GM19239 (cell line): ENCODE measurements at regions not wholly inside any gene's neighbourhood (a gene's known extent, or its start where the extent isn't known, plus 50 kb on each side); places are given as distances from the start of the nearest gene placed in this dataset.
A peak's percentile ranks its signal among the peaks of the same experiment; 100 is the strongest.
"Not testable (repeated sequence)": the region's sequence is repeated elsewhere in the genome, so short reads cannot be mapped to it uniquely, and the experiment has no call there.

ENCODE experiments used
- DNase-seq: peaks from one replicate; pipeline ENCODE4 v3.0.0; 2011; ENCODE audit warnings: low spot score; ENCODE audit not compliant: insufficient read length
- FAIRE-seq: peaks from 2 replicates; lab custom pipeline; 2011; peaks lifted over from hg19 to GRCh38; lab: Jason Lieb, UNC

GRCh38 chr10:123269017-123269552, 114.9 kb downstream of the BUB3 start:
- DNase-seq (no peak), FAIRE-seq (no peak)

GRCh38 chr10:123269675-123270074, 115.5 kb downstream of the BUB3 start:
- DNase-seq (no peak), FAIRE-seq (no peak)

GRCh38 chr10:123270221-123270620, 116.0 kb downstream of the BUB3 start:
- FAIRE-seq, result no peak
- DNase-seq, result no peak

GRCh38 chr10:123270806-123271205, 116.6 kb downstream of the BUB3 start:
- FAIRE-seq, result no peak

DNA sequence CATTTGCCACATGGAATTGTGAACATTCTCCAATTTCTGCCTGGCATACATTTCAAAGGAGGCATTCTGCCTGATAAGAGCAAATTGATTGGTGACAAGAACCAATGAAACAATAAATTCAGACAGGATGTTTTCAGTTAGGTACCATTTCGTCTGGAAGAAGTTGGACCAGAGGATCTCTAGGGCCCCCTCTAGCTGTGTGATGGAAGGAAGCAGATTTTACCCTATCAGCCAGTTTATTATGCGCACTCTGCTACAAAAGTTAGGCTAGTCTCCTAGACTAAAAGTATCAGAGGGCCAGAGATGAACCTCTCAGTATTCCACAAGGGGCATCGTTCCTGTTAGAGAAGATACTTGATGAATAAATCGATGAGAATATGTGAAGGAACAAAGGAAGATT, 118.0 kb downstream of the BUB3 start:
- DNase-seq (no peak), FAIRE-seq (no peak)

More at GRCh38 chr10:123270806-123271205, 116.6 kb downstream of the BUB3 start:
- no peak for DNase-seq

DNA sequence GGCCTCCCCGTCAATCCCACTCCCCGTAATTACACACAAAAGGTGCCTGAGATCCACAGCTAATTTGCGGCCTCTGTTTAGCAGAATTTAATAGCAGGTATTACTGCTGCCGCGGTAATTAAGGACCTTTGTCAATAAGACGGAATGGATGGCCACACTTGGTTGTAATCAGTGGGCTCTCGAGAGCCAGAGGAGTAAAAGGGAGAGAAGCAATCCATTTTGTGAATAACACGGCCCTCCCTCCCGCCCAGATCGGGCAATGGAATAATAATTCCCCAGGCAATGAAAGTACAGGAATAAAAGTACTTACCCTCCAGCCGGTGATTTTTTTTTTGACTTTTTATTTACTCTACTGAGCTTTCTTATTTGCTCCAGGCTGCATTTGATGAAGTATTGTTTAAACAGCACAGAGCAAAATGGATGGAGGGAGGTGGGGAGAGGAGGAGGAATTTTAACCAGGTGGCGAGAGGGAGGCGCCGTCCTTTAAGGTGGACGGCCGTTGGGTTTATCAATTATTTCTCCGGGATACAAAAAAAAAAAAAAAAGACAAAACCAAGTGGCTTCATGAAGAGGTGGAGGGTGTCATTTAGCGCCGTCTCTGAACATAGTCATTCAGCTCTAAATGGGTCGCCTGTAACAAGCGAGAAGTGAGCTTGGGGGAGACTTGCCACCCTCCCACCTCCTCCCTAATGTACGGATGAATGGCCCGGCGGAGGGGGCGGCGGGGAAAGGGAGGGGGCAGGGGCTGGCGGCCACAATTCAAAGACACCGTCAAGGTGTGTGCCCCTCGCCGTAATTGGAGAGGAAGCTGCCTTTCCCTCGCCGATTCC, 120.3 kb downstream of the BUB3 start:
- FAIRE-seq (no peak), DNase-seq (no peak)

DNA sequence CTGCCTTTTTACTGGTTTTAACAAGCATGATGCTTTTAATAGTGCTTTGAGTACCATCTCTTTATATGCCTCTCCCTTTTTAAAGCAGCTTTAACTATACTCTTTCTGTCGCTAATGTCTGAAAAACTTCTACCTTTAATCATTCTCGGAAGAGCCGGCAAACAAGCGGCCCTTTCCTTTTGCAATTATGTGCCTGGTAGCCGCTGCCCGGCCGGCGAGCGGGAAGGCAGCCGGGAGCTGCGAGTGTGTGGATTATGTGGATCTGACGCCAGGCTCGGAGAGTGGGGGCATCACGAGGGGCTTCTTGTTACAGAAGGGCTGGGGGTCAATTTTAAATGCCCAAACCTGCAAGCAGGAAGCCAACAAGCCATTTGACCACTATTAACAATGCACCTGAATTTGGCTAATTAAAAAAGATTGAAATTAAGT, 120.9 kb downstream of the BUB3 start:
- no peak for FAIRE-seq
- DNase-seq, result no peak

GRCh38 chr10:123278445-123278844, 124.2 kb downstream of the BUB3 start:
- DNase-seq (no peak), FAIRE-seq (no peak)

GRCh38 chr10:123283371-123283770, 129.2 kb downstream of the BUB3 start:
- DNase-seq, result not testable (repeated sequence)

DNA sequence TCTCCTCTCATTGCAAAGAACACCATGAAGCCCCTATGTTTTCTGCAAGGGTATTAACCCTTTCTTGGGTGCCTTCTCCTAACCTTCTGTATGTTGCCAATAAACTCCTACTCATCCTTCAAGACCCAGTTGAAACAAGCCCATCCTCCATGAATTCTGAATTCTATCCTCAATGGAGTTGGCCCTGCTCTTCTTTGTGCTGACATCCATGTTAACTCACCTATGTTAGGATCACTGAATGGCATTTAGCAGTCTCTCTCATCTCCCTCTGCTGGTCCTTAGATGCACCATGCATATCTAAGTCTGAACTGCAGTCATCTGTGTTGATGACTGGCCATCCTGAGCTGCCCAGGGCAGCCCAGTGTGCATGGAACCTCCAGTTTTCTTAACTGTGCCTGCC, 129.8 kb downstream of the BUB3 start:
- DNase-seq (no peak), FAIRE-seq (no peak)

More at GRCh38 chr10:123283371-123283770, 129.2 kb downstream of the BUB3 start:
- not testable (repeated sequence) for FAIRE-seq

DNA sequence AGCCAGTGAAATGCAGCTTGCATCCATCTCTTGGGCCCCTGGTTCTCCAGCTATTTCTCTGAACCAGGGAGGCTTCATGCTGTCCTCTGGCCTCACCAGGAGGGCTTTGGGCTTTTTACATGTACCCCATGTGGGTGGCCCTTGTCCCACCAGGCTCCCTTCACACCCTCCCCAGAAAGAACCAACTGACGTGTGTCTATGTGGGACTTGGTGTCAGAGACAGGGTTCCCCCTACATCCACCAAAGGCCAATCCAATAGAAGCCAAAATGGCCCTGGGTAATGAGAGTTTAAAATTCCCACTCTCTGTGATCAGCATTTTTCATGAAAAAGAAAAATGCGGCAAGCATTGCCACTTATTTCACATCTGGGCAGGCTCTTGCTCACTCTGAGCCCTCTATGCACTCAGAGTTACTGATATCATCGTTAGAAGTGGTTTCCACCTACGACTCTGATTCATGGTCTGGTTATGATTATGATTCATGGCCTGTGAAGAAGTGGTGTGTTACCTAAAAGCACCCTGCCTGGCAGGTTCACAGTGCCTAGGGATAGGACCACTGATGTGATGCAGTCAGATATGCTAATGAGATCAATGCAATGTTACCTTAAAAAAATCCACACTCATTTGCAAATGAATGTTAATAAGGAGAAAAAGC, 133.5 kb downstream of the BUB3 start:
- no peak for FAIRE-seq
- DNase-seq, result no peak

- DNase-seq (no peak), FAIRE-seq (no peak)
Measured at GRCh38 chr10:123289432-123289831, 135.2 kb downstream of the BUB3 start.

GRCh38 chr10:123294109-123294508, 139.9 kb downstream of the BUB3 start:
- DNase-seq, result no peak
- no peak for FAIRE-seq

DNA sequence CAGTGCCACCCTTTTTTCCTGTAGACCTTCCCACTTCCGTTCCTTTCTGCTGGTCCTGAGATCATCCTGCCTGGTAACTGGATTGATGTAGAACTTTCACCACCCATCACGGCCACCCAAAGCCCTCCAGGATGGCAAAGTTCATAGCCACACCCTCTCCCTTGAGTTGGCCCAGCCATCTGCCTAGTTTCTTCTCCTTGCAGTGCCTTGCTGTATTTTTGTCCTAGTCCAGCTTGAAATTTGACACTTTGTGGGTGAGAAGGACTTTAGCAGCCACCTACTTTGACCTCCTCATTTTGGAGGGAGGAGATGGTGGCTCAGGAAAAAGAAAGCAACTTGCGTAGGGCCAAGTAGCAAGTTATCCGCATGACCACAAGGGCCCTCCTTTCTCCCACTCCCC, 140.7 kb downstream of the BUB3 start:
- FAIRE-seq (no peak), DNase-seq (no peak)

GRCh38 chr10:123295644-123296043, 141.4 kb downstream of the BUB3 start:
- no peak for DNase-seq
- FAIRE-seq, result no peak

GRCh38 chr10:123297175-123297574, 143.0 kb downstream of the BUB3 start:
- DNase-seq (no peak), FAIRE-seq (no peak)

GRCh38 chr10:123298583-123298982, 144.4 kb downstream of the BUB3 start:
- FAIRE-seq, result no peak
- no peak for DNase-seq

DNA sequence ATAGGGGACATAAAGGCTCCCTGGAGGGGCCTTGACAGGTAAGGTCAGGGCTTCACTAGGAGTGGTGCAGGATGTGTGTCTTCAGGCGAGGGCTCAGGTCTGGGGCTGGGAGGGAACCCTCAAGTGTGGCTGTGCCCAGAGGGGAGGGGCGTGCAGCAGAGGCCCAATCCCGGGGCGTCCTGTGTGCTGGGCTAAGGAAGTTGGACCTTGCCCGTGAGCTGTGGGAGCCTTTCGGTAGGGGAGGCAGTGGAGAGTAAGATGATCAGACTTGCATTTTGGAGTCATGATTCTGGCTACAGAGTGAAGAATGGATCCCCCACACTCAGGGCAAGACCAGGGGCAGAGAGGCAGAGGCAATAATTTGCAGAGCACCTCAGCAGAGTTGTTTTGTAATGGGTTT, 145.4 kb downstream of the BUB3 start:
- no peak for FAIRE-seq
- DNase-seq, result no peak

DNA sequence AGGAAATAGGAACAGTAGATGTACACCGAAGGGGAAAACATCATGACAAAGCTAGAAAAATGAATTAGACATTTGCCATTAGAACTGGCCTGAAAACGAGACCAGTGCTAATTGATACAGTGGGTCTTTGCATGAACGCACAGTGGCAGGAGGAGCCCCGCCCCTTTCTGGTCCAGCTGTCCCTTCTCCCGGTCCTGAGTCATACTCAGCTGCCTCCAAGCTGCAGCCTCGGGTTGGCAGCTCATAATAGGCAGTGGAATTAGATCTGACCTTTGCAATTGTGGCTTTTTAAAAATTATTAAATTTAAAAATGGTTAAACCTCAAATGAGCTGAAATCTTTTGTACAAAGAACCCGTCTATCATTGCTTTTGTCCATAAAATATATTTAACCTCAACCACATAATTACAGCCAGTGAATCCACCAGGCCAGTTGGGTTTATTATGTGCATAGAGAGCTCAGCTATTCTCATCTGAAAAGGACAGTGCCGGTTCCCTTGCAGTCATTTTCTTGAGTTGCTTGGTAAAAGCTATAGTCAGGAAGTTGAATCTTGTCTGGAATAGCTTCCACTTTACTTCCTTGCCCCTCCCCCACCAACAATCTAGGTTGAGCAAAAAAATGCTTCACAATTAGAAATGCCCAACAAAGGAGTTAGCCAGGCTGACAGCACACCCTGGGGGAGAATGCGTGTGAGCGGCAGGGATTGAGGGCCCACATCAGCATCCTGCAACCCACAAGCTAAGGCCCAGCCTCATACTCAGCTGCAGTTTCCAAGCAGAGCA, 147.1 kb downstream of the BUB3 start:
- DNase-seq, result no peak

GRCh38 chr10:123303581-123304337, 149.6 kb downstream of the BUB3 start:
- DNase-seq (no peak), FAIRE-seq (no peak)

More for the DNA sequence above, 147.1 kb downstream of the BUB3 start:
- peak; percentile 31 for FAIRE-seq
